ENCODE measurements at regions not wholly inside any gene's neighbourhood (a gene's known extent, or its start where the extent isn't known, plus 50 kb on each side); places are given as distances from the start of the nearest gene placed in this dataset.
"Not testable (repeated sequence)": the region's sequence is repeated elsewhere in the genome, so short reads cannot be mapped to it uniquely, and the experiment has no call there.

GRCh38 chr10:56109454-56109853, 251.6 kb downstream of the ZWINT start:
- H3K4me1 Mint-ChIP-seq = no peaks in the 10 kb centered on the region
- no peaks in the 10 kb centered on the region for H3K9me3 Mint-ChIP-seq
- H3K27ac Mint-ChIP-seq (ENCODE audit: unreplicated experiment) = no peak overlapping the region
- TF ChIP-seq CTCF (conservative IDR thresholded peaks at IDR 0.05) = no peak
- no peak for DNase-seq (ENCODE audit: low read depth, low spot score)
- no peaks in the 10 kb centered on the region for H3K36me3 Mint-ChIP-seq (ENCODE audit: low read depth)
- no peak overlapping the region for H3K4me3 Mint-ChIP-seq
- no peaks in the 10 kb centered on the region for H3K27me3 Mint-ChIP-seq (ENCODE audit: low read depth)

GRCh38 chr10:56104923-56105322, 256.1 kb downstream of the ZWINT start:
- no peak for DNase-seq (ENCODE audit: low read depth, low spot score)
- no peak for TF ChIP-seq CTCF (conservative IDR thresholded peaks at IDR 0.05)
- no peaks in the 10 kb centered on the region for H3K4me1 Mint-ChIP-seq
- H3K27ac Mint-ChIP-seq (ENCODE audit: unreplicated experiment) = no peak overlapping the region
- H3K36me3 Mint-ChIP-seq (ENCODE audit: low read depth) = no peaks in the 10 kb centered on the region
- H3K4me3 Mint-ChIP-seq = no peak overlapping the region
- peaks cover 3% of the 10 kb centered on the region for H3K9me3 Mint-ChIP-seq
- no peaks in the 10 kb centered on the region for H3K27me3 Mint-ChIP-seq (ENCODE audit: low read depth)

GRCh38 chr10:56104487-56104886, 256.6 kb downstream of the ZWINT start:
- TF ChIP-seq CTCF (conservative IDR thresholded peaks at IDR 0.05) = no peak
- no peaks in the 10 kb centered on the region for H3K4me1 Mint-ChIP-seq
- no peak for DNase-seq (ENCODE audit: low read depth, low spot score)
- no peaks in the 10 kb centered on the region for H3K36me3 Mint-ChIP-seq (ENCODE audit: low read depth)
- H3K27me3 Mint-ChIP-seq (ENCODE audit: low read depth) = no peaks in the 10 kb centered on the region
- H3K27ac Mint-ChIP-seq (ENCODE audit: unreplicated experiment) = no peak overlapping the region
- H3K9me3 Mint-ChIP-seq = peaks cover 3% of the 10 kb centered on the region
- H3K4me3 Mint-ChIP-seq = no peak overlapping the region

GRCh38 chr10:56096226-56096517, 264.9 kb downstream of the ZWINT start:
- Mint-ChIP-seq H3K27ac (ENCODE audit: unreplicated experiment) (no peak overlapping the region), H3K9me3 (peaks cover 12% of the 10 kb centered on the region), H3K27me3 (ENCODE audit: low read depth) (no peaks in the 10 kb centered on the region), H3K36me3 (ENCODE audit: low read depth) (no peaks in the 10 kb centered on the region), H3K4me3 (no peak overlapping the region), H3K4me1 (no peaks in the 10 kb centered on the region)
- DNase-seq (ENCODE audit: low read depth, low spot score) = no peak
- TF ChIP-seq CTCF (conservative IDR thresholded peaks at IDR 0.05) = no peak

GRCh38 chr10:56095506-56096225, 265.4 kb downstream of the ZWINT start:
- DNase-seq (ENCODE audit: low read depth, low spot score) = no peak
- Mint-ChIP-seq H3K36me3 (ENCODE audit: low read depth) (no peaks in the 10 kb centered on the region), H3K9me3 (peaks cover 13% of the 10 kb centered on the region), H3K4me1 (no peaks in the 10 kb centered on the region), H3K27me3 (ENCODE audit: low read depth) (no peaks in the 10 kb centered on the region), H3K4me3 (no peak overlapping the region), H3K27ac (ENCODE audit: unreplicated experiment) (no peak overlapping the region)
- no peak for TF ChIP-seq CTCF (conservative IDR thresholded peaks at IDR 0.05)

GRCh38 chr10:56093645-56094044, 267.4 kb downstream of the ZWINT start:
- H3K9me3 Mint-ChIP-seq = peaks cover 20% of the 10 kb centered on the region
- H3K36me3 Mint-ChIP-seq (ENCODE audit: low read depth); H3K4me3 Mint-ChIP-seq; H3K27ac Mint-ChIP-seq (ENCODE audit: unreplicated experiment); H3K4me1 Mint-ChIP-seq; H3K27me3 Mint-ChIP-seq (ENCODE audit: low read depth); DNase-seq (ENCODE audit: low read depth, low spot score): not testable (repeated sequence)
